NCI-H510A (cell line): ENCODE measurements at regions not wholly inside any gene's neighbourhood (a gene's known extent, or its start where the extent isn't known, plus 50 kb on each side); places are given as distances from the start of the nearest gene placed in this dataset.
"Not testable (repeated sequence)": the region's sequence is repeated elsewhere in the genome, so short reads cannot be mapped to it uniquely, and the experiment has no call there.

Experiments
- DNase-seq: peaks from one replicate; lab custom pipeline; 2025; lab: John Stamatoyannopoulos, UW

DNA sequence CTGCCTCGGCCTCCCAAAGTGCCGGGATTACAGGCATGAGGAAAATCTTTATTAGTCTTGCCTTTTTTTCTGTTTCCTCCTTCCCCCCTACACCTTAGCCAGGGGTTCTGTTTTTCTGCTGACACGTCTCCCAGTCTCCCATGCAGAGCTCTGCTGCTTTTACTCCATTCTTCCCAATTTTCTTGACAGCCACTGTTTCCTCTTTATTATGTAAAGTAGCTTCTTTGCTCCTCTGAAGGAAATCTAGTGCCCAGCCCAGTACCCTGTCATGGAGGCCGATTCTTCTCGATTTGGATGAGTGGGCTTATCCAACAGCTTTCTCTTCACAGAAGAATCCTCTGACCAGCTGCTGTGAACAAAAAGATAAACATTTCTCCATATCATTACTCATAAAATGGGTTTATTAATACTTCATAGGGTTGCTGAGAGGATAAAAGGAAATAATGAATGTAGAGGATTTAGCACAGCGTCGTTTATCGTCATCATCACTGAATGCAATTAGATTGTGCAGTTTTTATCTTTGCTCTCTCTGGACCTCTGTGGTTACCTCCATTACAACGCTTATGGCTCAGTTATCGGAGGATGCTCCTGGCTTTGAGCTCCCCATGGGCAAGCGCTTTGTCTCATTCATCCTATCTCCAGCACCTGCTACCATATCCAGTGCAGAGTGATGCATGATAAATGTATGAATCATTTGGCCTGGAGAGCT lies 375.6 kb upstream of the C11orf87 start:
- DNase-seq, result no peak

DNA sequence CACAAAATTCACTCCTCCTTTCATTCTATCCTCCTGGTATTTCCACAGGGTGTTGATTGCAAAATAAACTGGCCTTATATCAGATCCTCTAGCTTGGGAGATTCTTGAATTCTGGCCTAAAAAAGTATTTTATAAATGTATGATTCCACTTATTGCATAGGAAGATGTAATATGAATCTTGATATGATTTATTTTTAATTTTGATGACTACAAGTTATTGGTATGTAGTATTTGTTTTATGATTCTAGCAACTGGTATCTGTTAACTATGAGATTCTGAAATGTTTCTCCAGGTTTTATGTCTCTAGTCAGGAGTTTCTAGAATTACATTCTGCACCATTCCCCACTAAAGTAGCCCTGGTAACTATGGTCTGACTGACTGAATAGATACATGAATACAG lies 373.9 kb upstream of the C11orf87 start:
- no peak for DNase-seq

DNA sequence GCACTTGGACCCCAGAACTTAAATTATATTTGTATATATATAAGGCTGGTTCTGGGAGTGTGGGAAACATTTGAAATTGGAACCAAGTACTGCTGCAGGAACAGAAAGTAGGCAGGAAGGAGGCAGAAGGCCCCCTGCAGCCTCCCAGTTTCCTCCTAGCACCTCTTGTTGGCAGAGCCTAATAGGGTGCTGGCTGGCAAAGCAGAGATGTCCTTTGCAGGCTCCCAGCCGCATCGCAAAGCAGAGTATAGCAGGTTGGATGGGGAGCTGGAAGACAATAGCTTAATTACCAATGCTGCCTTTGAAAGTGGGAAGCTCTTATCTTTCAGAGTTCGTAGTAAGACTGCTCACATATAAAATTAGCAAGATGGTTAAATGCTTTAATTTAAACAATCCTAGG lies 370.8 kb upstream of the C11orf87 start:
- DNase-seq, result no peak

DNA sequence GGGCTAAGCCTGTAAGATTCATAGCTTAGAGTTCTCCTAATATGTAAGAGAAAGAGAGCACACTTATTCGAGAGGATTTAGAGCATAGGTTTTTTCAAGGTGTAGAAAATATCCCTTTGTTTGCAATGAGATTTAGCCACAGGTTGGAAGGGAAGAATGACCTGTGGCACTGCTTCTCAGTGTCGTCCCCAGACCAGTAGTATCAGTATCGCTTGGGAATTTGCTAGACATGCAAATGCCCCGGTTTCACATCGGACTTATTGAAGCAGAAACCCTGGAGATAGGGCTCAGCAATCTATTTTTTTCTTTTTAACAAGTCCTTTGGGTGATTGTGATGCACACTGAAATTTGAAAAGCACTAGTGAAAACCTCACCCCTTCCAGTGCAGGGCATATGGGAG lies 362.6 kb upstream of the C11orf87 start:
- DNase-seq, result no peak

DNA sequence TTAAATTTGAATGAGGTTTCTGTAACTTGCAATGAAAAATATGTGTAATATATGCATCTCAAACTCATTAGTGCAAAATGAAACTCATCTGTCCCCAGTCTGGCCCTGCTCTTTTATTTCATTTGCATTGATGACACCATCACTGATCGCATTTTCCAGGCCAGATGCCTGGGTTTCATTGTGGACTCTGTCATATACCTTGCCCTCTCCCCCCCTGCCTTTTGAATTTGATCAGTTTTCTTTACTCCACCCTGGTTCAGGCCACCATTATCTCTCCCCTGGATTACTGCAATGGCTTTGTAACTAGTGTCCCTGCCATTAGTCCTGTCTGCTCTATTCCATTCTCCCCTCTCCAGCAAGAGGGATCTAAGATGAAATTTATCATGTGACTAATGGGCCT lies 360.6 kb upstream of the C11orf87 start:
- no peak for DNase-seq

DNA sequence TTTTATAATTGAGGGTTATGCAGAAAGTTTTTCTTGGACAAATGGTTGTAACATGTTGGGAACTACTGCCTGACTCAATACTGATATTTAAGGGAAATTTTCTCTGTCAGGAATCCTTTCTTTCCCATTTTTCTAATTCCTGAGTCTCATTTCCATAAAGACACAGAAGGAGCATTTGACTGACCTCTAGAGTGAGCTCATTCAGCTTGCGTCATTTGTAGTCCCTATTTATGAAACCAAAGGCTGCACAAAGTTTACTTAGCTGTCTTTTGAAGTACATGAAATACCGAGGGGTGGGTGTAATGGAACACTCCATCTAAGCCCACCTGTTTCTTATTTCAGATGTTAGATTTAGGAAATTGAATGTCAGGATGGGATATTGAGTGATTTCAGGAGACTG lies 359.5 kb upstream of the C11orf87 start:
- no peak for DNase-seq

DNA sequence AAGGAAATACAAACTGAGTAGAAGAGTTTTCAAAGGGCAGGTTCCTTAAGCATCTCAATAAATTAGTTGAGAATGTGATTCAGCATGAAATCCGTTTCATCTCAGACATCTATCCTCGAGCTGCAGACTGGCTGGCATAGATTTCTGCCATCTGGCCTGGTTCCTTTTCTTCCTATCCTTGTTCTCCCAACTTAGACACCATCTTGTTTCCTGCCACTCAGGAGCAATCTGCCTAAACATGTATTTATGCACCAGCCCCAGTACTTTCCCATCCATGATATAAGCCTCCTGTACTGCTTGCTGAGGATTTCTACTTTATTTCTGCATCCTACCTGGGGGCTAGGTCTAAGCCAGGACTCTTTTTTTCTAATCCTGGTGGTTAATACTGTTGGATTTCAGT lies 359.1 kb upstream of the C11orf87 start:
- no peak for DNase-seq

DNA sequence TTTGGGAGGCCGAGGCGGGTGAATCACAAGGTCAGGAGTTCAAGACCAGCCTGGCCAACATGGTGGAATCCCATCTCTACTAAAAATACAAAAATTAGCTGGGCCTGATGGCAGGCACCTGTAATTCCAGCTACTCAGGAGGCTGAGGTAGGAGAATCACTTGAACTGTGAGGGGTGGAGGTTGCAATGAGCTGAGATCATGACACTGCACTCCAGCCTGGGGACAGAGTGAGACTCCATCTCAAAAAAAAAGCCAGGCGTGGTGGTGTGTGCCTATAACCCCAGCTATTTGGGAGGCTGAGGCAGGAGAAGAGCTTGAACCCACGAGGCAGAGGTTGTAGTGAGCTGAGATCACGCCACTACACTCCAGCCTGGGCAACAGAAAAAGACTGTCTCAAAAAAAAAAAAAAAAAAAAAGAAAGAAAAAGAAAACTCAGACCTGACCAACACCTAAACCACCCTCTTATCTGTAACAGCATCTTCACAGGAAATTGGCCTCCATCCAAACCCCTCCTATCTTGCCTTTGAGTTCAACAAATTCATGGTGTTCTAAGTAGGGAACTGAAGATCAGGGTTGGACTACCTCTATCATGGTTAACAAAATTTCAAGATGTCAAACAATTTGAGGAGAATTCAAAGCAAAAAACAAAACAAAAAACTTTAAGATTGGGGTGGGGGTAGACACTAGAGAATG lies 357.2 kb upstream of the C11orf87 start:
- not testable (repeated sequence) for DNase-seq

DNA sequence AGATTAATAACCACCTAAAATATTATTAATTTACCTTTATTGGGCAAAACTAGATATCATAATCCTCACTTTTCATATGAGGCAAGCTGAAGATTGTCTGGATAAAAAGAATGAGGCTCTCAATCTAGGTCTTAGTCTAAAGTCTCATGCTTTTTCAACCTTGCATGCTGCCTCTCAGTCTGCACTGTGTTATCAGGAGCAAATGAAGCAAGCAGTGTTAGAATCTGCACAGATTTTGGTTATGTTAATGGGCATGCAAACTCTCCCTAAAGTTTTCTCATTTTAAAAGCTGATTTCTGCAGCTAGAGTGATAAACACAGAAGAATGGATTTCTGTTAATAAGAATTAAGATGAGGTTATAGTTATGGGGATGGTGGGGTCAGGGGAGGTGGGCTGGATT lies 350.7 kb upstream of the C11orf87 start:
- DNase-seq, result no peak

DNA sequence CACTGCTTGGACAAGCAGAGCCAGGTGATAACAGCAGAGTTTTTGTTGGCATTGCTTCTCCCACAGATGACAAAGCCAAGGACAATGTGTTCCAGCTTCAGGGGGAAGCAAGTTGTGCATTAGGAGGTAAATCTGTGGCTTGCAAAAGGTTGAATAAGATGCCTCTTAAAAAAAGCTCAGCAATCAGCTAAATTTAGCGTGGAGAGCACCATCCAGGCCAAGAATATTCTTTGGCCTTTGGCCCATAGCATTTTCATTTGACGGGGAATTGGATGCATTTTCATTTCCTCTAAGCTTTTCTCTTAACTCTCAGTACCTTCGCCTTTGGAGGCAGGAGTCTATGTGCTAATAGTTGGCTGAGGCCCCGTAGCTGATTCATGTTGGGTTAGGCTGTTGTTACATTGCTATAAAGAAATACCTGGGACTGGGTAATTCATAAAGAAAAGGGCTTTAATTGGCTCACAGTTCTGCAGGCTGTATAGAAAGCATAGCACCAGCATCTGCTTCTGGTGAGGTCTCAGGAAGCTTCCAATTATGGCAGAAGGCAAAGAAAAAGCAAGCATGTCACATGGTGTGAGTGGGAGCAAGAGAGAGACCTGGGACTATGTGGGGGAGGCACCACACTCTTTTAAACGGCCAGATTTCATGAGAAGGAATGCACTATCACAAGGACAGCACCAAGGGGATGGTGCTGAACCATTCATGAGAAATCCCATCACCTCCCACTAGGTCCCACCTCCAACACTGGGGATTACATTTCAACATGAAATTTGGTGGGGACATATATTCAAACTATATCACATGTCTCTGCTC lies 350.1 kb upstream of the C11orf87 start:
- no peak for DNase-seq

DNA sequence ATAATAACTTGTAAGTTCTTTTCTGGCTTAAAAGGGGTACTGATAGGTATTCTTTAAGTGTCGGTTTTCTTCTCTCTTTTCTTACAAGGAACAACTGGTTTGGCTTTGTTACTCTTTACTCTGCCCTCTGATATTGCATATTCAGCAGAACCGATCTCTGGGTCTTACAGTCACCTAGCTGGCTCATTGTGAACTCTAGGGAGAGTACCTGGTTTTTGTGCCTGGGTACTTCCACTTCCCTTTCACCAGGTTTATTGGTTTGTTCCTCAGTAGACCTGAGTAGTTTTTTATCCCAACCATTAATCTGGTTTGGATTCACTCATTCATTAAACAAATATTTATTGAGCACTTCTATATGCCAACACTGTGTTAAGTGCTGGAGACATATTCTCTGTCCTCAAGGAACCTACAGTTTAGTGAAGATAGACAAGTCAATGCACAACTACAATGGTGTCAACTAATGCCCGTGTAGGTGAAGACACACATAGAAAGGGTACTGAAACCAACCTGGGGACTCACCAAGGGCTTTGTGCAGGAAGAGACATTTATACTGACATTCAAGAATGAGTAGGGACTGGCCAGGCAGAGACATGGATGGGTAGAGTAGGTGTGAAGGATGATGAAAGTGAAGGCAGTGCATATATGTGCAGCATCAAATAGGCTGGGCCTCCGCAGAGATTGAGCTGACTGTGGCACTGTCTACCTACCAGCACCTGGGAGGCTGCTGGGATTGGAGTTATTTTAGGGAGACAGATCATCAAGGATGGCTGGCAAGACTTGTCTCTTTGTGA lies 348.8 kb upstream of the C11orf87 start:
- no peak for DNase-seq

DNA sequence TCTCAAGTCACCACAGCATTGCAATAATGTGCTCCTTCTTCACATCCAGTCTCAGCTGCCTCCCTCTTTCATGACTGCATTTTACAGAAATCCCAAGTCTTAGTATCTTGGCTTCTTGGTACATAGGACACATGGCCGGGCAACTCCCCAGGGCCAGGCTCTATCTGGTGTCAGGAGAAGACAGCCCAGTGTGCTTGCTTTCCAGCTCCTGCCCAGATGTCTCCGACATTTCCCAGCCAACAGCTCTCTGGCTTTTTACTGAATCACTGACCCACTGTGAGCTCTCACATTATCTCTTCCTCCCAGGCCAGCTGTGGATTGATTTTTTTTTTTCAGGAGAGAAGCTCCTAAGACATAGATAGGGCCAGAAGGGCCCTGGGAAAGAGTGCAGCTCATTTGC lies 346.0 kb upstream of the C11orf87 start:
- DNase-seq, result no peak

DNA sequence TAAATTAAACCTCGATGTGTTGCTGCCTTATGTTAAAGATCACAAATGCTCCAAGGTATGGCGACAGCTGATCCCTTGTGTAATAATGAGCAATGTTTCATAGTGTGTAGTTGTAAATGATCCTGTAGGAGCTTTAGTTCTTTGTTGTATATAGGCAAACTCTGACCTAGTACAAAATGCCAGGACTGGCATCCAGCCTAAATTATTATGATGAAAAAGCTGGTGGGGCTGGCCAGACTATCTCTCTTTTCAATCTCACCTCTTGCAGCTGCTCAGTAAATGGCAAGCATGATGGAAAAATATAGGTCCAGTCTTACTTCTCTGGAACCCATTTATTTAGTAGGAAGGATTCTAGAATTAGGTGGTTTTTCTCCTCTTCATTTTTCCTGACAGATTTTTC lies 345.1 kb upstream of the C11orf87 start:
- no peak for DNase-seq

DNA sequence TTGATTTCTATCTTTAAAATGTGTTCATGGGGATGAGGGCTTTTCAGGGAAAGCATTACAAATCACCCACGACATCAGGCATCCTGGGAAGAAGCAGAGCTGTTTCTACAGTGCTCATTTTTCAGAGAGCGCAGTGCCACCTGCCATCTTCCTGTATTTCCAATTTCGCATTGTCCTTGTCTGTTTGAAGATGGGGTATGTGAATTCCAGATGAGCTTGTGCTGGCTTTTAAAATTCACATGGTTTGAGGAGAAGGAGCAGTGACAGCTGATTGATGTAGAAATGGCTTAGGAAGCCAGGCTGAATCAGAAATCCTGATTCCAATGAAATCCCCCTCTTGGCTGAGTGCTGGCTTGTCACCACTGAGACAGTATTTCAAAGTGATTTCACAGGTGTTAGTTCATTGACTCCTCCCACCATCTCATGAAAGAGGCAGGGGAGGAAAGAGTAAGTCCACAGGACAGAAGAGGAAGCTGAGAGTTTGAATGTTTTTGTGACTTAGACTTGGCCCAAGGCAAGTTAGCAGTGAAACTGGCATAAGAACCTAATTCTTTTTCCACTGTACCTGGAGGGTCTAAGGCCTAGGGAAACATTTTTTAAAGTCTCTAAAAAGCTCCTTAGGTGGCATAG lies 344.6 kb upstream of the C11orf87 start:
- DNase-seq, result no peak

DNA sequence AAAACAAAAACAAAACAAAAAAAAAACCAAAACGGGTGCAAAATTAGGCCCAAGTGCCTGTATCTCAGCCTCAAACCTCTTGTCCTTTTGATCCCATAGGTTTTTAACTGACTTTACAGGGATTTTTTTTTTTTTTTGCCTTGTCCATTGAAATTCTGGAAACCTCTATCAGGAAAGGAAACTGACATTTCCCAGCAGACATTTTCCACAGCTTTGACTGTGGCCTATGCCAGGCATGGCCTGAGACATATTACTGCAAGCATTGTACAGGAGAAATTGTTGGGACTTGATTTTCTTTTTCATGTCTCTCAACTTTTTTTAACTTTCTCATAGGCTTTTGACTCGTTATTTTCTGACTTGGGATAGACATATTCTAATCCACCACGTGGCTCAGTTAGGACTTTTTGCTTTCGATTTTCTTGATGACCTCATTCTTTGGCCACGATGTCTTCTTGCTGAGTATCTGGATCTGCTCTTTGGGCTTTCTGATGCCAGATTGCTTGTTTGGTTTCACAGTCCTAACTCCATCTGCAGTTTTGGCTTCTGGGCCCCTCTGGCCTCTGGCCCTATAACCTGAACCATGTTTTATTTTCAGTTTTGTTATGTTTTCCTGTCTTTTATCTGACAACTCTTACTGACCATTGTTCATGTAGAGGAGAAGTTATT lies 336.1 kb upstream of the C11orf87 start:
- DNase-seq, result no peak

DNA sequence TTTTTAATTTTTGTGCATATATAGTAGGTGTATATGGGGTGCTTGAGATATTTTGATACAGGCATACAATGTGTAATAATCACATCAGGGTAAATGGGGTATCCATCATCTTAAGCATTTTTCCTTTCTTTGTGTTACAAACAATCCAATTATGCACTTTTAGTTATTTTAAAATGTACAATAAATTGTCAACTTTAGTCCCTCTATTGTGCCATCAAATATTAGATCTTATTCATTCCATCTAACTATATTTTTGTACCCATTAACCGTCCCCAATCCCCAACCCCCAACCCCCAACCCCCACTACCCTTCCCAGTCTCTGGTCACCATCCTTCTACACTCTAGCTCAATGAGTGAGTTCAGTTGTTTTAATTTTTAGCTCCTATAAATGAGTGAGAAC lies 335.1 kb upstream of the C11orf87 start:
- DNase-seq, result no peak

DNA sequence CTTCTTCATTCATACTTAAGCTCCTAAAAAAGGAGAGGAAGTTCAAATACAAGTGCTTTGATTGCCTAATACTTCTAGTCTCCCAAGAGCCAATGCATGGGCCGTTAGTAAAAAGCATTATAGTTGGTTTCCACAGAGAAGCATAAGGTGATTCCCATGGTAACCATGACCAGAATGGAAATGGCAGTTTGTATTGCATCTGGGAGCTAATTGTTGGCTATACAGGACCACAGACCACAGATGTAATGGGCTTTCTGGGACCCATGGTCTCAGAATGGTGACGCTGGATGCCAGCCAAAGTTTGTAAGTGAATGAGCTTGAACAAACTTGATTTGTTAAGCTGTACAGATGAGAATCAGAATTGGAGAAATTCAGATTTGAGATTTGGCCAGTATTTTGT lies 333.9 kb upstream of the C11orf87 start:
- no peak for DNase-seq

DNA sequence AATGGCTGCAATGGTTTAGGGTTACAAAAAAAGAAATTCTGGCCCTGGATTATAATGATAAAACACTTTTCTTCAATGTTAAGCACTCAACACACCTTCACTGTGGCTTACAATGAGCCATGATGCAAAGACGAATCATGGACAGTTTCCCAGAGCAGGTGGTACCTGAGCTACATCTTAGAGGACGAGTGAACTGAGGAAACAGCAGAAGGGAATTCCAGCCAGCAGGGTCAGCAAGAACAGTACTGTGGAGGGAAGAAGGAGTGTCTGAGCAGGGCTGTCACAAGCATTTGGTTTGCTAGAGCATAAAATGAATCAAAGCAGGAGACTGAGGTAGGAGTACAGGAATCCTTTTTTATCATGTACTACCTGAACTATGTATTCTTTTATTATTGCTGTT lies 332.8 kb upstream of the C11orf87 start:
- no peak for DNase-seq

DNA sequence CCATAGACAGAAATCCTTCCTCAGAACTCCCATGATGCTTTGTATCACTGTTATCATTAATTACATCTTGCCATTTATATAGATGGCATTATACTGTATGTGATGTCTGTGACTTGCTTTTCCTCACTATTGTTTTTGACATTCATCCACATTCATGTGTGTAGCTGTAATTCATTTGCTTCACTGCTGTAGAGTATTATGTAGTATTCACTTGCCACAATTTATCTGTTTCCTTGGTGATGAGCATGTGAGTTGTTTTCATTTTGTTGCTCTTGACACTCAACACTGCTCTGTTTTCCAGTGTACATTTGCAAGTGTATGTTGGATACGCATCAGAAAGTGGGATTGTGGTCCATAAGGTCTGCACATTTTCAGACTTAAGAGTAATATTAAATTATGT lies 328.6 kb upstream of the C11orf87 start:
- DNase-seq, result no peak

DNA sequence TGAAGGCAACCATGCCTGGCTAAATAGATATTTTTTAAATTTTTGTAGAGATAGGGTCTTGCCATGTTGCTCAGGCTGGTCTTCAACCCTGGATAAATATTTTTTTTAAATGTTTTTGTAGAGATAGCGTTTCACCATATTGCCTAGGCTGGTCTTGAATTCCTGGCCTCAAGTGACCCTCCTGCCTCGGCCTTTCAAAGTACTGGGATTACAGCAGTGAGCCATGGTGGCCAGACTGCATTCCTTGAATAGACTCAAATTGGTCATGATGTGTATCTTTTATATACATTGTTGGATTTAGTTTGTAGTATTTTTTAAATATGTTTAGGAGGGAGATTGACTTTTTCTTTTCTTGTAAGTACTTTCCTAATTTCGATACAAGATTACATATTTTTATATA lies 325.7 kb upstream of the C11orf87 start:
- no peak for DNase-seq

DNA sequence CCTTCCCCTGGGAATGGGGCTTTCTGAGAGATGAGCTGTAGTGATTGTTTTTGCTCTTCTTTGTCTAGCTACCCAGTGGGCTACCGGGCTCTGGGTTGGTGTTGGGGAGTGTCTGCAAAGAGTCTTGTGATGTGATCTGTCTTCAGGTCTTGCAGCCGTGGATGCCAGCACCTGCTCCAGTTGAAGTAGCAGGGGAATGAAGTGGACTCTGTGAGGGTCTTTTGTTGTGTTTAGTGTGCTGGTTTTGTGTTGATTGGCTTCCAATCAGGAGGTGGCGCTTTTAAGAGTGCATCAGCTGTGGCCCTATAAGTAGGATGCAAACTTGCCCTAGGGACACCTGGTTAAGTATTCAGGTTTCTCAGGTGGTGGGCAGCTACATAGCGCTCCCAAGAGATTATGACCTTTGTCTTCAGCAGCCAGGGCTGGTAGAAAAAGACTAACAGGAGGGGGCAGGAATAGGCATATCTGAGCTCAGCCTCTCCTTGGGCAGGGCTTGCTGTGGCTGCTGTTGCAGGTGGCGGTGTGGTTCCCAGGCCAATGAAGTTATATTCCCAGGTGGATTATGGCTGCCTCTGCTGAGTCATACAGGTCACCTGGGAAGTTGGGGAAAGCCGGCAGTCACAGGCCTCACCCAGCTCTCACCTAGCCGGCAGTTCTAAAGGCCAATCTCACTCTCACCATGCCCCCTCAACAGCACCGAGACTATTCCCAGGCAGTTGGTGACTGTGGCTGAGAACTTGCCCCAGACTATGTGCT lies 315.7 kb upstream of the C11orf87 start:
- DNase-seq, result no peak
